OCI-LY3 (cell line): ENCODE measurements at regions not wholly inside any gene's neighbourhood (a gene's known extent, or its start where the extent isn't known, plus 50 kb on each side); places are given as distances from the start of the nearest gene placed in this dataset.

Experiments
- H2AFZ ChIP-seq: fragments of 200-600, 300-600 bp; shearing (Covaris generic); 2 replicates; pipeline ENCODE4 v1.6.0; 2014; ENCODE audit warnings: antibody characterized with exemption, low read depth, low read length
- H3K27ac ChIP-seq: fragments of 200-600, 300-600 bp; sonication (generic); 2 replicates; pipeline ENCODE4 v1.5.1; 2014; ENCODE audit warnings: mild to moderate bottlenecking, low read length, moderate library complexity, mixed read lengths
- H3K27me3 ChIP-seq: fragments of 200-600, 300-600 bp; sonication (generic); 2 replicates; pipeline ENCODE4 v1.6.1; 2014; ENCODE audit warnings: low read depth, low read length, mixed read lengths
- H3K36me3 ChIP-seq: fragments of 200-600, 300-600 bp; sonication (generic); replicated peaks from 2 replicates; pipeline ENCODE3; 2014; ENCODE audit warnings: low read depth, low read length, mixed read lengths
- H3K4me1 ChIP-seq: fragments of 300-600, 200-600 bp; sonication (generic); 2 replicates; pipeline ENCODE4 v1.6.1; 2014; ENCODE audit warnings: low read length, mixed read lengths
- H3K4me2 ChIP-seq: fragments of 200-600, 300-600 bp; sonication (generic); 2 replicates; pipeline ENCODE4 v1.6.1; 2014; ENCODE audit warnings: low read length, mixed read lengths
- H3K4me3 ChIP-seq: fragments of 300-600, 200-600 bp; sonication (generic); 2 replicates; pipeline ENCODE4 v1.5.1; 2014; ENCODE audit warnings: antibody characterized with exemption, mild to moderate bottlenecking, low read length, moderate library complexity
- H3K79me2 ChIP-seq: fragments of 300-600, 200-600 bp; shearing (Covaris generic); 2 replicates; pipeline ENCODE4 v1.6.1; 2014; ENCODE audit warnings: mild to moderate bottlenecking, low read length, mixed read lengths
- H3K9ac ChIP-seq: fragments of 300-600, 200-600 bp; shearing (Covaris generic); 2 replicates; pipeline ENCODE4 v1.6.0; 2014; ENCODE audit warnings: mild to moderate bottlenecking, low read length, moderate library complexity
- H3K9me3 ChIP-seq: fragments of 200-600, 300-600 bp; shearing (Covaris generic); 2 replicates; pipeline ENCODE4 v1.6.1; 2014; ENCODE audit warnings: low read length, mixed read lengths; ENCODE audit not compliant: insufficient read depth
- H4K20me1 ChIP-seq: fragments of 200-600, 300-600 bp; sonication (generic); 2 replicates; pipeline ENCODE4 v1.6.1; 2016; ENCODE audit warnings: low read length, mixed read lengths; ENCODE audit not compliant: insufficient read depth
- EZH2phosphoT487 ChIP-seq: fragments of 200-600 bp; shearing (Covaris generic); IDR thresholded peaks from 2 replicates; pipeline ENCODE4 v1.6.1; 2018; ENCODE audit warnings: antibody characterized with exemption, mixed run types, low read depth
- TF ChIP-seq, protein P1 (sequence below): fragments of 200-600, 300-600 bp; sonication (generic); IDR thresholded peaks from 2 replicates; pipeline ENCODE4 v1.5.1; 2014; ENCODE audit warnings: antibody characterized with exemption, low read length, low read depth

DNA sequence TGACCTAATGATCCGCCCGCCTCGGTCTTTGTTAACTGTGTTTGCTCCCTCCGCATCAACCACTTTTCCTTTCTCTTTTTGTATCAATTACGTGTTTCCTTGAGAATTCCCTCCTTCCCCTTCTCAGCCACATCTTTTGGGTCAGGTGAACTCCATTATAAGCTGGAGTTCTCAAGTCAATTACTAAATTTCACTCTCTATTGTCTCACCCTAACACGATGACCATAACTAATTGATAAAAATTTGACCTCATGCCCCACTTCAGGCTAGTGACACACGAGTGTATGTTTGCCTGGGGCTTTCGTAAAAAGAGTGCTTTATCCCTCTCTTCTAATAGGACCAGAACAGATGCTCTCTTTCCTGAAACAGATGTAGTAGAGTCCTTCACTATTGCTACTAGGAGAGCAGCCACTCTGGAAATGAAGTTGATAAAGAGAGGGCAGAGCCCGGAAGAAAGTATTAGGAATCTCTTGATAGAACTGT is 403.6 kb upstream of the ANXA10 start:
- H2AFZ ChIP-seq, result no peak overlapping the region
- no peaks in the 10 kb centered on the region for H3K4me1 ChIP-seq
- no peaks in the 10 kb centered on the region for H3K79me2 ChIP-seq
- H3K27ac ChIP-seq, result no peak overlapping the region
- H3K9me3 ChIP-seq, result no peaks in the 10 kb centered on the region
- H4K20me1 ChIP-seq, result no peaks in the 10 kb centered on the region
- no peaks in the 10 kb centered on the region for H3K27me3 ChIP-seq
- TF ChIP-seq, protein P1, sequence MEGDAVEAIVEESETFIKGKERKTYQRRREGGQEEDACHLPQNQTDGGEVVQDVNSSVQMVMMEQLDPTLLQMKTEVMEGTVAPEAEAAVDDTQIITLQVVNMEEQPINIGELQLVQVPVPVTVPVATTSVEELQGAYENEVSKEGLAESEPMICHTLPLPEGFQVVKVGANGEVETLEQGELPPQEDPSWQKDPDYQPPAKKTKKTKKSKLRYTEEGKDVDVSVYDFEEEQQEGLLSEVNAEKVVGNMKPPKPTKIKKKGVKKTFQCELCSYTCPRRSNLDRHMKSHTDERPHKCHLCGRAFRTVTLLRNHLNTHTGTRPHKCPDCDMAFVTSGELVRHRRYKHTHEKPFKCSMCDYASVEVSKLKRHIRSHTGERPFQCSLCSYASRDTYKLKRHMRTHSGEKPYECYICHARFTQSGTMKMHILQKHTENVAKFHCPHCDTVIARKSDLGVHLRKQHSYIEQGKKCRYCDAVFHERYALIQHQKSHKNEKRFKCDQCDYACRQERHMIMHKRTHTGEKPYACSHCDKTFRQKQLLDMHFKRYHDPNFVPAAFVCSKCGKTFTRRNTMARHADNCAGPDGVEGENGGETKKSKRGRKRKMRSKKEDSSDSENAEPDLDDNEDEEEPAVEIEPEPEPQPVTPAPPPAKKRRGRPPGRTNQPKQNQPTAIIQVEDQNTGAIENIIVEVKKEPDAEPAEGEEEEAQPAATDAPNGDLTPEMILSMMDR, result no peak
- no peak for TF ChIP-seq EZH2phosphoT487
- H3K4me2 ChIP-seq, result no peak overlapping the region
- H3K36me3 ChIP-seq, result no peaks in the 10 kb centered on the region
- no peak overlapping the region for H3K9ac ChIP-seq
- no peak overlapping the region for H3K4me3 ChIP-seq

DNA sequence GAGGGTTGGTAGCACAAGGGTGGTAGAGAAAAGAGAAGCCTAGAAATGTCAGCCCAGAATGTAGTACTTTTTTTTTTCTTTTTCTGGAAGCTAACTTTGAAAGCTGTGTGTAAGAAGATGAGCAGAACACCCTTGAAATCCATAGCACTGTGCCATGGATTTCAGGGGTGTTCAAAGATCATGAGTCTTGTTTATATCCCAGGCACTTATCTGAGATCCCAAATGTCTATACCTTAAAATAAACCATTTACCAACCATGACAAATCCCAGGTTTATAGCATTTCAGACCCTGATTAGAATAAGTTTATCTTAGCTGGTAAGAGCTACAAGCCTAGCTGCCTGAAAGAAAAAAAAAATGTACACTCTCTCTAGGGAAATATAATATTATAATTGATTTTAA is 389.9 kb upstream of the ANXA10 start:
- no peaks in the 10 kb centered on the region for H3K4me1 ChIP-seq
- H3K27me3 ChIP-seq, result no peaks in the 10 kb centered on the region
- H4K20me1 ChIP-seq, result no peaks in the 10 kb centered on the region
- no peak overlapping the region for H3K4me3 ChIP-seq
- no peak overlapping the region for H3K27ac ChIP-seq
- no peak overlapping the region for H3K4me2 ChIP-seq
- no peak overlapping the region for H2AFZ ChIP-seq
- H3K9me3 ChIP-seq, result no peaks in the 10 kb centered on the region
- no peaks in the 10 kb centered on the region for H3K79me2 ChIP-seq
- TF ChIP-seq, protein P1, result no peak
- TF ChIP-seq EZH2phosphoT487, result no peak
- H3K9ac ChIP-seq, result no peak overlapping the region
- no peaks in the 10 kb centered on the region for H3K36me3 ChIP-seq

DNA sequence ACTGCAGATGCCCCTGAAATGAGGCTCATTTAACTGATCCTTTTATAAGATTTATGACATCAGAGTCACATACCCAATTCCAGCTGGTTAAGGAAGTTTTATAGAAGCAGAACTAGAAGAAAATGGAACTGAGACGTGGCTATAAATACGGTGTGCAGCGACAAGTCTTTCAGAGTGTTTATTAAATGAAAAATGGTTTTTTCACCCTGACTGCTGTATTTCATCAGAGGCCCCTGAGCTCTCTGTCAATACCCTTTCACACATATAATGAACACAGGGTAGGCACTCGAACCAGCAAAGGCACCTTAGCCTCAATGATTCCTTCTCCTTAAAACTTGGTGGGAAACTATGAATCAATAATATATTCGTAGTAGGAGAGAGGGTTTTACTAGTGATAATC is 380.8 kb upstream of the ANXA10 start:
- no peak overlapping the region for H3K27ac ChIP-seq
- TF ChIP-seq, protein P1, result no peak
- no peak for TF ChIP-seq EZH2phosphoT487
- no peak overlapping the region for H3K4me3 ChIP-seq
- H4K20me1 ChIP-seq, result no peaks in the 10 kb centered on the region
- no peak overlapping the region for H2AFZ ChIP-seq
- no peak overlapping the region for H3K9ac ChIP-seq
- H3K9me3 ChIP-seq, result no peaks in the 10 kb centered on the region
- no peaks in the 10 kb centered on the region for H3K27me3 ChIP-seq
- no peaks in the 10 kb centered on the region for H3K4me1 ChIP-seq
- no peak overlapping the region for H3K4me2 ChIP-seq
- no peaks in the 10 kb centered on the region for H3K79me2 ChIP-seq
- H3K36me3 ChIP-seq, result no peaks in the 10 kb centered on the region

DNA sequence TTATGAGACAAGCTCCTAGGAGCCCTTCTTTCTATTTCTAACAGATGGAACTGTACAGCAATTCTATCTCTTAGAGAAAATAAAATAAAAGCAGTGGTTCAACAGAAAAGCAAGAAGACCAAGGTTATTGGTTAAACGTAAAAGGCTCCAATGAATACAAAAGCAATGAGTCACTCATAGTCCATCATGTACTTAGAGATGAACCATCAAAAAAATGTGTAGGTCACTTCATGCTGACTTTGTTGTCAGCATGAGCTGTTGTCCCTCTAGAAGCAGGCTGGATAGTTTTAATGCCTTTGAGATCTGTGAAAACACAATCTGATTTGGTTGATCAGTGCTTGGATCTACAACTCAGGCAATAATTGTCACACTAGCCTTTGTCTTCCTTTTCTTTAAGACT is 378.6 kb upstream of the ANXA10 start:
- TF ChIP-seq, protein P1, result no peak
- no peak for TF ChIP-seq EZH2phosphoT487
- Histone ChIP-seq H3K4me1 (no peaks in the 10 kb centered on the region), H3K27ac (no peak overlapping the region), H4K20me1 (no peaks in the 10 kb centered on the region), H3K9ac (no peak overlapping the region), H3K4me2 (no peak overlapping the region), H3K79me2 (no peaks in the 10 kb centered on the region), H3K9me3 (no peaks in the 10 kb centered on the region), H3K36me3 (no peaks in the 10 kb centered on the region), H3K27me3 (no peaks in the 10 kb centered on the region), H2AFZ (no peak overlapping the region), H3K4me3 (no peak overlapping the region)
